HG02678 (cell line): ENCODE measurements at regions not wholly inside any gene's neighbourhood (a gene's known extent, or its start where the extent isn't known, plus 50 kb on each side); places are given as distances from the start of the nearest gene placed in this dataset.

Experiments used
- ATAC-seq: cut with Tn5 transposase; IDR thresholded peaks from one replicate; pipeline ENCODE4 v1.9.1; 2021; ENCODE audit warnings: mild to moderate bottlenecking, moderate library complexity; ENCODE audit not compliant: unreplicated experiment

- no peak for ATAC-seq
Measured at GRCh38 chr6:140044626-140045025, 670.2 kb upstream of the CITED2 start.

- ATAC-seq, result no peak
Measured at GRCh38 chr6:140043762-140044378, 669.4 kb upstream of the CITED2 start.

GRCh38 chr6:140043357-140043756 lies 668.9 kb upstream of the CITED2 start:
- ATAC-seq, result no peak

GRCh38 chr6:140041571-140042332 lies 667.3 kb upstream of the CITED2 start:
- no peak for ATAC-seq

- no peak for ATAC-seq
Measured at GRCh38 chr6:140041056-140041455, 666.6 kb upstream of the CITED2 start.

- ATAC-seq, result no peak
Measured at GRCh38 chr6:140040396-140040795, 665.9 kb upstream of the CITED2 start.

- ATAC-seq, result no peak
Measured at GRCh38 chr6:140039364-140039763, 664.9 kb upstream of the CITED2 start.

GRCh38 chr6:140036196-140036595 lies 661.7 kb upstream of the CITED2 start:
- no peak for ATAC-seq

- ATAC-seq, result no peak
Measured at GRCh38 chr6:140032189-140032588, 657.7 kb upstream of the CITED2 start.

- ATAC-seq, result no peak
Measured at GRCh38 chr6:140029551-140029950, 655.1 kb upstream of the CITED2 start.

- no peak for ATAC-seq
Measured at GRCh38 chr6:140027219-140027618, 652.8 kb upstream of the CITED2 start.

- no peak for ATAC-seq
Measured at GRCh38 chr6:140026546-140026945, 652.1 kb upstream of the CITED2 start.

GRCh38 chr6:140025171-140025570 lies 650.7 kb upstream of the CITED2 start:
- ATAC-seq, result no peak

GRCh38 chr6:140020207-140020791 lies 645.9 kb upstream of the CITED2 start:
- ATAC-seq, result no peak

GRCh38 chr6:140018588-140018987 lies 644.1 kb upstream of the CITED2 start:
- ATAC-seq, result no peak

- ATAC-seq, result no peak
Measured at GRCh38 chr6:140017470-140017869, 643.0 kb upstream of the CITED2 start.

- ATAC-seq, result no peak
Measured at GRCh38 chr6:140012150-140012549, 637.7 kb upstream of the CITED2 start.

- ATAC-seq, result no peak
Measured at GRCh38 chr6:140011537-140011936, 637.1 kb upstream of the CITED2 start.

GRCh38 chr6:140009286-140009685 lies 634.8 kb upstream of the CITED2 start:
- no peak for ATAC-seq

GRCh38 chr6:140007525-140007924 lies 633.1 kb upstream of the CITED2 start:
- no peak for ATAC-seq

- no peak for ATAC-seq
Measured at GRCh38 chr6:140003217-140003616, 628.8 kb upstream of the CITED2 start.

- ATAC-seq, result no peak
Measured at GRCh38 chr6:140002396-140003022, 628.1 kb upstream of the CITED2 start.
